CD14-positive monocyte (primary cell): ENCODE measurements at regions not wholly inside any gene's neighbourhood (a gene's known extent, or its start where the extent isn't known, plus 50 kb on each side); places are given as distances from the start of the nearest gene placed in this dataset.

Experiments used
- DNase-seq, 3 donors: peaks; one replicate each; pipeline ENCODE4 v3.0.0-alpha.2; 2011 to 2022
- H2AFZ ChIP-seq: 2 replicates; pipeline ENCODE4 v1.6.0; 2012; ENCODE audit warnings: mild to moderate bottlenecking, low read depth, low read length, inconsistent platforms; ENCODE audit not compliant: insufficient read depth, poor library complexity, severe bottlenecking
- H3K27ac ChIP-seq, 2 donors: 1 replicate in 1 of 2; 2 replicates in 1 of 2; pipeline ENCODE4 v1.5.1; 2012 to 2013; ENCODE audit warnings: low read length in 2 of 2, control low read depth in 1 of 2, inconsistent platforms in 1 of 2, low read depth in 1 of 2, mild to moderate bottlenecking in 1 of 2
- H3K27me3 ChIP-seq, 2 donors: one replicate each; pipeline versions ENCODE4 v1.6.0 to v1.6.1; 2011 to 2013; ENCODE audit warnings: low read length in 2 of 2; ENCODE audit not compliant: control insufficient read depth in 2 of 2, insufficient read depth in 2 of 2
- H3K36me3 ChIP-seq, 2 donors: replicated peaks in 1 of 2; 1 replicate in 1 of 2; 2 replicates in 1 of 2; pipeline versions ENCODE4 v1.5.1 to v1.6.1; 2012 to 2013; ENCODE audit warnings: low read length in 2 of 2, control low read depth in 1 of 2, inconsistent platforms in 1 of 2, mild to moderate bottlenecking in 1 of 2; ENCODE audit not compliant: insufficient read depth in 2 of 2, control insufficient read depth in 1 of 2
- H3K4me1 ChIP-seq, 2 donors: 1 replicate in 1 of 2; 2 replicates in 1 of 2; pipeline versions ENCODE4 v1.5.1 to v1.6.1; 2012 to 2013; ENCODE audit warnings: low read length in 2 of 2, control low read depth in 1 of 2, inconsistent platforms in 1 of 2, mild to moderate bottlenecking in 1 of 2, moderate library complexity in 1 of 2; ENCODE audit not compliant: insufficient read depth in 2 of 2, control insufficient read depth in 1 of 2
- H3K4me2 ChIP-seq: replicated peaks from 2 replicates; pipeline ENCODE3; 2012; ENCODE audit warnings: low read length, moderate library complexity, mild to moderate bottlenecking; ENCODE audit not compliant: poor library complexity, severe bottlenecking; ENCODE audit errors: extremely low read depth
- H3K4me3 ChIP-seq, 3 experiments: fragments of 200-600 bp in 1 of 3; sonication (generic) in 1 of 3; replicated peaks in 1 of 3; 1 replicate in 2 of 3; 2 replicates in 1 of 3; pipeline ENCODE4 v1.5.1; 2011 to 2013; ENCODE audit warnings: low read length in 3 of 3, mild to moderate bottlenecking in 3 of 3, control low read depth in 2 of 3, low read depth in 2 of 3, inconsistent platforms in 1 of 3, moderate library complexity in 1 of 3
- H3K79me2 ChIP-seq: 2 replicates; pipeline ENCODE4 v1.6.0; 2012; ENCODE audit warnings: mild to moderate bottlenecking, control low read depth, inconsistent platforms, low read length, moderate library complexity; ENCODE audit not compliant: insufficient read depth
- H3K9ac ChIP-seq: 2 replicates; pipeline ENCODE4 v1.6.0; 2017; ENCODE audit warnings: low read length, mild to moderate bottlenecking; ENCODE audit not compliant: insufficient read depth, poor library complexity, severe bottlenecking
- H3K9me3 ChIP-seq, 2 donors: replicated peaks in 1 of 2; 1 replicate in 1 of 2; 2 replicates in 1 of 2; pipeline versions ENCODE4 v1.5.1 to v1.6.1; 2012 to 2013; ENCODE audit warnings: low read length in 2 of 2, control low read depth in 1 of 2; ENCODE audit not compliant: control insufficient read depth in 1 of 2, insufficient read depth in 1 of 2
- H4K20me1 ChIP-seq: 2 replicates; pipeline ENCODE4 v1.6.0; 2012; ENCODE audit warnings: mild to moderate bottlenecking, low read length, control low read depth, moderate library complexity; ENCODE audit not compliant: insufficient read depth
- H3K27ac Mint-ChIP-seq, 7 donors: one replicate each; pipeline ENCODE4 v1.8.0; 2020; ENCODE audit warnings: mild to moderate bottlenecking in 7 of 7, mixed read lengths in 7 of 7, moderate library complexity in 6 of 7, inconsistent platforms in 2 of 7
- H3K27me3 Mint-ChIP-seq, 3 donors: one replicate each; pipeline ENCODE4 v1.8.0; 2021 to 2022; ENCODE audit warnings: low read depth in 3 of 3, mild to moderate bottlenecking in 3 of 3, mixed read lengths in 3 of 3, moderate library complexity in 3 of 3, inconsistent platforms in 1 of 3
- H3K36me3 Mint-ChIP-seq, 2 donors: one replicate each; pipeline ENCODE4 v1.8.0; 2020; ENCODE audit warnings: mixed read lengths in 2 of 2, inconsistent platforms in 1 of 2, mild to moderate bottlenecking in 1 of 2
- H3K4me1 Mint-ChIP-seq: one replicate; pipeline ENCODE4 v1.8.0; 2020; ENCODE audit warnings: mild to moderate bottlenecking, mixed read lengths
- H3K4me3 Mint-ChIP-seq, 2 donors: one replicate each; pipeline ENCODE4 v1.8.0; 2020; ENCODE audit warnings: mild to moderate bottlenecking in 2 of 2, mixed read lengths in 2 of 2, moderate library complexity in 1 of 2
- H3K9me3 Mint-ChIP-seq, 7 donors: one replicate each; pipeline ENCODE4 v1.8.0; 2020 to 2022; ENCODE audit warnings: mixed read lengths in 7 of 7, mild to moderate bottlenecking in 6 of 7, moderate library complexity in 6 of 7, inconsistent platforms in 2 of 7
- WGBS: methylation state at CpG from one replicate; pipeline ENCODE4 v1.1.5; 2013; ENCODE audit warnings: missing lambda C conversion rate; ENCODE audit not compliant: insufficient coverage; 5-methylcytosine and 5-hydroxymethylcytosine counted together
- intact Hi-C, 2 donors: fragments of 100-400 bp; cut with micrococcal nuclease; formaldehyde crosslinking; loops; one replicate each; pipeline versions ENCODE4 v1.15.0 to v1.15.1; 2023
- TF ChIP-seq, protein P1 (sequence below): fragments of 200-600 bp; IDR thresholded peaks from one replicate; pipeline ENCODE4 v1.8.0; 2022; ENCODE audit warnings: antibody characterized with exemption, mild to moderate bottlenecking

DNA sequence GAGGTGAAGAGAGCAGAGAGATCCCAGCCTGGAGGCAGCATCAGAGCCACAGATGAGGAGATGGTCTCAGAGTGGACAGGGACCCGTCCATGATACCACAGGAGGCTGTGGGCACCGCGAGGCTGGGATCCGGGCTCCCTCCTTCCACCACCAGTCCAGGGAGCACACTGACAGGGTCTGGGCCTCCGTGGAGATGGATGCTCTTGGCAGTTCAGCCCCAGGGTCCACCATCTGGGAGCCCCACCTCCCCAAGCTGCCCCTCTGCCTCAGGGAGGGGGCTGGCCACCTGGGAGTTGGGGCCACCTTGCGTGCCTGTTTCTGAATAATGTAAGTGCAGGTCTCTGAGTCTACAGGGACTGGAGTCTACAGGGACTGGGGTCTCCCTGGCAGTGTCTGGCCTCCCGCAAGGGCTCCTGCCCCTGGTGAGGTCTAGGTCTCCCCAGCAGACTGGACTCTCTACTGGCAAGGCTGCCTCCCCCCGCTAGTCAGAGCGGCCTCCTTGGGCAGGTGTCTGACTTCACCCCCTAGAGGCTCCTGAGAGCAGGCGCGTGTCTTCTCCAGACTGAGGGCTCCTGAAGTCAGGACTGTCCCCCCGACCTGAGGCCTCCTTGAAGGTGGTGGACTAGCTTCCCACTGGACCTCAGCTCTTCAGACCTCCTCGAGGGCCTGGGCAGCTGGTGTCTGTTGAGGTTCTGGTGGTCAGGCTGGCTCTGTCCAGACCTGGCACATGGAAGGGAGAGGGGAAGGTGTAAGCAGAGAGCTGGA is 218.5 kb downstream of the PTPRU start:
- intact Hi-C loops = no loop called here
- WGBS = 78% methylated on average over 10 of the region's 13 CpGs
- H4K20me1 ChIP-seq = no peaks in the 10 kb centered on the region
- TF ChIP-seq, protein P1, sequence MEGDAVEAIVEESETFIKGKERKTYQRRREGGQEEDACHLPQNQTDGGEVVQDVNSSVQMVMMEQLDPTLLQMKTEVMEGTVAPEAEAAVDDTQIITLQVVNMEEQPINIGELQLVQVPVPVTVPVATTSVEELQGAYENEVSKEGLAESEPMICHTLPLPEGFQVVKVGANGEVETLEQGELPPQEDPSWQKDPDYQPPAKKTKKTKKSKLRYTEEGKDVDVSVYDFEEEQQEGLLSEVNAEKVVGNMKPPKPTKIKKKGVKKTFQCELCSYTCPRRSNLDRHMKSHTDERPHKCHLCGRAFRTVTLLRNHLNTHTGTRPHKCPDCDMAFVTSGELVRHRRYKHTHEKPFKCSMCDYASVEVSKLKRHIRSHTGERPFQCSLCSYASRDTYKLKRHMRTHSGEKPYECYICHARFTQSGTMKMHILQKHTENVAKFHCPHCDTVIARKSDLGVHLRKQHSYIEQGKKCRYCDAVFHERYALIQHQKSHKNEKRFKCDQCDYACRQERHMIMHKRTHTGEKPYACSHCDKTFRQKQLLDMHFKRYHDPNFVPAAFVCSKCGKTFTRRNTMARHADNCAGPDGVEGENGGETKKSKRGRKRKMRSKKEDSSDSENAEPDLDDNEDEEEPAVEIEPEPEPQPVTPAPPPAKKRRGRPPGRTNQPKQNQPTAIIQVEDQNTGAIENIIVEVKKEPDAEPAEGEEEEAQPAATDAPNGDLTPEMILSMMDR = no peak
- Mint-ChIP-seq H3K4me3 (no peak overlapping the region), H3K4me1 (no peaks in the 10 kb centered on the region), H3K27ac (no peak overlapping the region), H3K36me3 (no peaks in the 10 kb centered on the region), H3K27me3 (peaks cover 5 to 9% (median 6%) of the 10 kb centered on the region in 3 donors), H3K9me3 (peaks cover 0 to 7% (median 6%) of the 10 kb centered on the region in 7 donors)
- no peak overlapping the region for H2AFZ ChIP-seq
- no peaks in the 10 kb centered on the region for H3K79me2 ChIP-seq
- H3K9ac ChIP-seq = no peak overlapping the region
- no peak overlapping the region for H3K4me2 ChIP-seq
- H3K4me1 ChIP-seq = no peaks in the 10 kb centered on the region
- no peaks in the 10 kb centered on the region for H3K36me3 ChIP-seq
- H3K27me3 ChIP-seq = no peaks in the 10 kb centered on the region
- H3K27ac ChIP-seq = no peak overlapping the region
- DNase-seq = no peak
- H3K4me3 ChIP-seq = no peak overlapping the region
- H3K9me3 ChIP-seq = peaks cover 0 to 4% of the 10 kb centered on the region in 2 donors

DNA sequence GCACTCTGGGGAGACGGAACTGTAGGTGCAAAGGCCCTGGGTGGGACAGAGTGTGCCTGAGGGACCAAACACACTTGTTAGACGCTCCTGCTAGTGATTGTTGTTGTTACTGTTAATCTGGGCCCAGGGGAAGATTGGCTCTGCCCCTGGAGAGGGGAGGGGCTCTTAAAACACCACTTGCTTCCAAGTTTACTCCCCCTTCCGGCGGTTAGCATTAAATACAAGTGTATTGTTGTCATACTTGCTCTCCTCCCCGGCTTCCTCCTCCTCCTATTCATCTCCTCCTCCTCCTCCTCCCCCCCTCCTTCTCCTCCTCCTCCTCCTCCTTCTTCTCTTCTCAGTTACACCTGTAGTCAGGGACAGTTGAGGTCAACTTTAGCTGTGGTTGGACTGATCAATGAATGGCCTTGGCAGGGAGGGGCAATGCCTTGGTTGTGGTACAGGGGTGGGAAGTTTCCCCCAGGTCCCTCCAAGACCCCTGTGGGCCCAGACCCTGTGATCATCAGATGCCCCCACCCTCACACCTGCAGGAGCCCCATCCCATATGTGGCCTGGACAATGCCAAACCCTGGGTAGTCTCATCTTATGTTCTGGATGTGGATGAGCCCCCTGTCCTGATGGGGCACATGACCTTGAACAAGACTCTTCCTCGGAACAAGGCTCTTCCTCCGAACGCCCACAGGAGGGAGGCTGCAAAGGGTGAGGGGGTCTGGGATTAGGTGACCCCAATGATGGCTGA is 217.3 kb downstream of the PTPRU start:
- Histone ChIP-seq H3K4me2 (no peak overlapping the region), H3K4me3 (no peak overlapping the region), H4K20me1 (no peaks in the 10 kb centered on the region), H3K9ac (no peak overlapping the region), H3K9me3 (peaks cover 0 to 4% of the 10 kb centered on the region in 2 donors), H2AFZ (no peak overlapping the region), H3K27me3 (no peaks in the 10 kb centered on the region), H3K4me1 (no peaks in the 10 kb centered on the region), H3K79me2 (no peaks in the 10 kb centered on the region), H3K36me3 (no peaks in the 10 kb centered on the region), H3K27ac (no peak overlapping the region)
- Mint-ChIP-seq H3K4me3 (peak overlapping the region in 1 of 2 donors; percentile 20), H3K4me1 (no peaks in the 10 kb centered on the region), H3K27ac (no peak overlapping the region), H3K27me3 (peaks cover 5 to 7% (median 6%) of the 10 kb centered on the region in 3 donors), H3K9me3 (peaks cover 0 to 7% (median 6%) of the 10 kb centered on the region in 7 donors), H3K36me3 (no peaks in the 10 kb centered on the region)
- intact Hi-C loops = no loop called here
- 46% methylated on average over 5 of the region's 8 CpGs for WGBS
- TF ChIP-seq, protein P1 = no peak
- no peak for DNase-seq
